WTC11 (cell line): ENCODE measurements at regions not wholly inside any gene's neighbourhood (a gene's known extent, or its start where the extent isn't known, plus 50 kb on each side); places are given as distances from the start of the nearest gene placed in this dataset.
A peak's percentile ranks its signal among the peaks of the same experiment; 100 is the strongest.

Experiments
- ATAC-seq: fragments of 200-7000 bp; cut with Tn5 transposase; 2 replicates; pipeline ENCODE4 v1.10.0; 2021; ENCODE audit warnings: mild to moderate bottlenecking, moderate library complexity
- CTCF ChIA-PET: fragments of 300-600 bp; sonication (Branson Sonifier 250); formaldehyde crosslinking; loops from one replicate; lab custom pipeline; 2021; ENCODE audit warnings: antibody characterized with exemption; lab: Charles Lee
- POLR2A ChIA-PET: fragments of 350-600 bp; sonication (Branson Sonifier 250); formaldehyde crosslinking; loops from one replicate; lab custom pipeline; 2021; ENCODE audit warnings: antibody characterized with exemption; lab: Charles Lee
- DNase-seq: peaks from one replicate; pipeline ENCODE4 v3.0.0; 2021; ENCODE audit warnings: low spot score
- H3K27ac Mint-ChIP-seq: 2 replicates; pipeline ENCODE4 v1.8.0; 2021; ENCODE audit warnings: mixed read lengths
- H3K27me3 Mint-ChIP-seq: 2 replicates; pipeline ENCODE4 v1.8.0; 2021; ENCODE audit warnings: low read depth, mild to moderate bottlenecking, moderate library complexity, mixed read lengths
- H3K36me3 Mint-ChIP-seq: 2 replicates; pipeline ENCODE4 v1.8.0; 2021; ENCODE audit warnings: mixed read lengths
- H3K4me1 Mint-ChIP-seq: 2 replicates; pipeline ENCODE4 v1.8.0; 2022; ENCODE audit warnings: mixed read lengths
- H3K4me3 Mint-ChIP-seq: 2 replicates; pipeline ENCODE4 v1.8.0; 2021; ENCODE audit warnings: mild to moderate bottlenecking, moderate library complexity, mixed read lengths
- H3K9me3 Mint-ChIP-seq: 2 replicates; pipeline ENCODE4 v1.8.0; 2021; ENCODE audit warnings: mixed read lengths
- CBFB ChIP-seq: sonication (generic); formaldehyde crosslinking; IDR thresholded peaks from 2 replicates; pipeline ENCODE4 v1.8.1; 2022; ENCODE audit warnings: mild to moderate bottlenecking, low read depth, missing genetic modification reagents
- ELF4 ChIP-seq: sonication (generic); formaldehyde crosslinking; IDR thresholded peaks from 2 replicates; pipeline ENCODE4 v1.8.1; 2022; ENCODE audit warnings: low read depth, mild to moderate bottlenecking, moderate library complexity, missing genetic modification reagents
- IRF2 ChIP-seq: sonication (generic); formaldehyde crosslinking; IDR thresholded peaks from 2 replicates; pipeline ENCODE4 v1.8.0; 2022; ENCODE audit warnings: low read depth, missing genetic modification reagents, borderline replicate concordance
- KAT7 ChIP-seq: sonication (generic); formaldehyde crosslinking; IDR thresholded peaks from 2 replicates; pipeline ENCODE4 v1.8.1; 2023; ENCODE audit warnings: missing genetic modification reagents, mild to moderate bottlenecking, borderline replicate concordance
- MXD4 ChIP-seq: fragments of 250-450 bp; sonication (Bioruptor Pico); IDR thresholded peaks from 2 replicates; pipeline ENCODE4 v1.8.0; 2021; ENCODE audit warnings: mild to moderate bottlenecking, moderate library complexity, borderline replicate concordance
- NFYB ChIP-seq: sonication (generic); formaldehyde crosslinking; conservative IDR thresholded peaks from 2 replicates; pipeline ENCODE4 v1.8.0; 2022; ENCODE audit warnings: low read depth, missing genetic modification reagents
- NR2C2 ChIP-seq: sonication (generic); formaldehyde crosslinking; IDR thresholded peaks from 2 replicates; pipeline ENCODE4 v1.8.0; 2022; ENCODE audit warnings: mild to moderate bottlenecking, missing genetic modification reagents
- NR3C1 ChIP-seq: sonication (generic); formaldehyde crosslinking; conservative IDR thresholded peaks from 2 replicates; pipeline ENCODE4 v1.8.1; 2023; ENCODE audit warnings: low read depth, mild to moderate bottlenecking, missing genetic modification reagents
- PRRX2 ChIP-seq: fragments of 250-450 bp; sonication (Bioruptor Pico); IDR thresholded peaks from 2 replicates; pipeline ENCODE4 v1.8.0; 2021; ENCODE audit warnings: mild to moderate bottlenecking
- RELA ChIP-seq: sonication (generic); formaldehyde crosslinking; IDR thresholded peaks from 2 replicates; pipeline ENCODE4 v1.8.1; 2022; ENCODE audit warnings: missing genetic modification reagents, mild to moderate bottlenecking, borderline replicate concordance
- SMAD3 ChIP-seq: sonication (generic); formaldehyde crosslinking; IDR thresholded peaks from 2 replicates; pipeline ENCODE4 v1.8.0; 2022; ENCODE audit warnings: missing genetic modification reagents, mild to moderate bottlenecking, borderline replicate concordance
- SOX15 ChIP-seq: fragments of 250-450 bp; sonication (Bioruptor Pico); IDR thresholded peaks from 2 replicates; pipeline ENCODE4 v1.9.0; 2021; ENCODE audit warnings: mild to moderate bottlenecking
- ZNF219 ChIP-seq: sonication (generic); formaldehyde crosslinking; IDR thresholded peaks from 2 replicates; pipeline ENCODE4 v1.8.0; 2023; ENCODE audit warnings: missing genetic modification reagents, mild to moderate bottlenecking, borderline replicate concordance
- ZNF232 ChIP-seq: sonication (generic); formaldehyde crosslinking; IDR thresholded peaks from 2 replicates; pipeline ENCODE4 v1.8.0; 2022; ENCODE audit warnings: mild to moderate bottlenecking, missing genetic modification reagents
- TF ChIP-seq, protein P1 (sequence below): fragments of 250-450 bp; sonication (Bioruptor Pico); IDR thresholded peaks from 2 replicates; pipeline ENCODE4 v1.9.0; 2021; ENCODE audit warnings: mild to moderate bottlenecking, borderline replicate concordance
- TF ChIP-seq, protein P2 (sequence below): sonication (generic); formaldehyde crosslinking; IDR thresholded peaks from 2 replicates; pipeline ENCODE4 v1.8.0; 2022; ENCODE audit warnings: mild to moderate bottlenecking, missing genetic modification reagents
- TF ChIP-seq, protein P3 (sequence below): fragments of 250-450 bp; sonication (Bioruptor Pico); IDR thresholded peaks from 2 replicates; pipeline ENCODE4 v1.9.0; 2021; ENCODE audit warnings: moderate library complexity, mild to moderate bottlenecking, inconsistent platforms, borderline replicate concordance

DNA sequence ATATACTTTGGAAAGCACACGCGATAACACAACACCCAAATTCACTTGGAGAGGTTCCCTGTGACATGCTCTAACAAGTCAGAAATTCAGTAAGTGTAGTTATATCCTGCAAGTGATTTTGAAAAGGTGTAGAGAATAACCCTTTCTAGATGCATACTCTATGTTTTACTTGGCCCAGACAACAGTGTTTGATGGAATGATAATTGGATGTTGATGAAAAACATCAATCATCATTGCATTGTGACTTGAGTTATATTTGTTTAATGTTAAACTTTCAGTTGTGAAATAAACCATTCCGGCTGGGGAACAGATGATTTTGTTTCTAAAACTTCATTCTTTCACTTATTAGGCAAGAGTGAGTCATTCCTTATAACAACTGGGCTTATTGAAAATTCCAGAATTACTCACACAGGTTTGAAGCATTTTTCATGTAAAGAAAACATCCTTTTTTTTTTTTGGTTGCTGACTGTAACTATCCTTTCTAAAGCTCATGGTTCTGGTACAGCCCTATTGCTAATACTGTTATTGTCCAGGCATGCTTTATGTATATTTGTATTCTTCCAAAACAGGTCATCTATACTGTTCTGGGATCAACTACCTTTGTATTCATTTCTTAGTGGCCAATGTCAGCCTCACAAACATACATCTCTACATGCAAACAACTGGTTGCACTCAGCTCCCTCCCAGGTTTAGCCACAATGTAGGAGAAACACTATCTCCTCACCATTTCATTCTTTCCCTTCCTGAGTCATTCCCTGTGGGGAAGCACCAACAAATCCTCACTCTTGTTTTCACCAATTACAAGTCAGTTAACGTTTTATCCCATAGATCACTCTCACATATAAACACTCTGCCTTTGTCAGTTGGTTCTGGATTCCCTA is 121.2 kb upstream of the LRIG3 start:
- ChIA-PET CTCF (interaction anchor here (0.8 kb wide), 1 partner anchor 501 kb away, joined by 5 read pairs; no protein-coding TSS in a partner anchor), POLR2A (no interaction called here)
- H3K36me3 Mint-ChIP-seq = no peaks in the 10 kb centered on the region
- no peaks in the 10 kb centered on the region for H3K9me3 Mint-ChIP-seq
- H3K27ac Mint-ChIP-seq = no peak overlapping the region
- no peaks in the 10 kb centered on the region for H3K27me3 Mint-ChIP-seq
- DNase-seq = no peak
- TF ChIP-seq IRF2 (CRISPR knock-in tag) = no peak
- TF ChIP-seq ZNF232 = no peak
- no peak for TF ChIP-seq NR2C2 (CRISPR knock-in tag)
- no peak for TF ChIP-seq MXD4 (CRISPR knock-in tag)
- no peak for TF ChIP-seq ZNF219 (CRISPR knock-in tag)
- TF ChIP-seq, protein P1, sequence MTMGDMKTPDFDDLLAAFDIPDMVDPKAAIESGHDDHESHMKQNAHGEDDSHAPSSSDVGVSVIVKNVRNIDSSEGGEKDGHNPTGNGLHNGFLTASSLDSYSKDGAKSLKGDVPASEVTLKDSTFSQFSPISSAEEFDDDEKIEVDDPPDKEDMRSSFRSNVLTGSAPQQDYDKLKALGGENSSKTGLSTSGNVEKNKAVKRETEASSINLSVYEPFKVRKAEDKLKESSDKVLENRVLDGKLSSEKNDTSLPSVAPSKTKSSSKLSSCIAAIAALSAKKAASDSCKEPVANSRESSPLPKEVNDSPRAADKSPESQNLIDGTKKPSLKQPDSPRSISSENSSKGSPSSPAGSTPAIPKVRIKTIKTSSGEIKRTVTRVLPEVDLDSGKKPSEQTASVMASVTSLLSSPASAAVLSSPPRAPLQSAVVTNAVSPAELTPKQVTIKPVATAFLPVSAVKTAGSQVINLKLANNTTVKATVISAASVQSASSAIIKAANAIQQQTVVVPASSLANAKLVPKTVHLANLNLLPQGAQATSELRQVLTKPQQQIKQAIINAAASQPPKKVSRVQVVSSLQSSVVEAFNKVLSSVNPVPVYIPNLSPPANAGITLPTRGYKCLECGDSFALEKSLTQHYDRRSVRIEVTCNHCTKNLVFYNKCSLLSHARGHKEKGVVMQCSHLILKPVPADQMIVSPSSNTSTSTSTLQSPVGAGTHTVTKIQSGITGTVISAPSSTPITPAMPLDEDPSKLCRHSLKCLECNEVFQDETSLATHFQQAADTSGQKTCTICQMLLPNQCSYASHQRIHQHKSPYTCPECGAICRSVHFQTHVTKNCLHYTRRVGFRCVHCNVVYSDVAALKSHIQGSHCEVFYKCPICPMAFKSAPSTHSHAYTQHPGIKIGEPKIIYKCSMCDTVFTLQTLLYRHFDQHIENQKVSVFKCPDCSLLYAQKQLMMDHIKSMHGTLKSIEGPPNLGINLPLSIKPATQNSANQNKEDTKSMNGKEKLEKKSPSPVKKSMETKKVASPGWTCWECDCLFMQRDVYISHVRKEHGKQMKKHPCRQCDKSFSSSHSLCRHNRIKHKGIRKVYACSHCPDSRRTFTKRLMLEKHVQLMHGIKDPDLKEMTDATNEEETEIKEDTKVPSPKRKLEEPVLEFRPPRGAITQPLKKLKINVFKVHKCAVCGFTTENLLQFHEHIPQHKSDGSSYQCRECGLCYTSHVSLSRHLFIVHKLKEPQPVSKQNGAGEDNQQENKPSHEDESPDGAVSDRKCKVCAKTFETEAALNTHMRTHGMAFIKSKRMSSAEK (CRISPR knock-in tag) = no peak
- TF ChIP-seq CBFB (CRISPR knock-in tag) = no peak
- TF ChIP-seq ELF4 (CRISPR knock-in tag) = no peak
- no peak for TF ChIP-seq PRRX2 (CRISPR knock-in tag)
- no peak for TF ChIP-seq NFYB (CRISPR knock-in tag)
- TF ChIP-seq RELA = no peak
- TF ChIP-seq SOX15 (CRISPR knock-in tag) = no peak
- TF ChIP-seq KAT7 (CRISPR knock-in tag) = no peak
- H3K4me3 Mint-ChIP-seq = no peak overlapping the region
- no peak for ATAC-seq
- peaks cover 28% of the 10 kb centered on the region for H3K4me1 Mint-ChIP-seq

DNA sequence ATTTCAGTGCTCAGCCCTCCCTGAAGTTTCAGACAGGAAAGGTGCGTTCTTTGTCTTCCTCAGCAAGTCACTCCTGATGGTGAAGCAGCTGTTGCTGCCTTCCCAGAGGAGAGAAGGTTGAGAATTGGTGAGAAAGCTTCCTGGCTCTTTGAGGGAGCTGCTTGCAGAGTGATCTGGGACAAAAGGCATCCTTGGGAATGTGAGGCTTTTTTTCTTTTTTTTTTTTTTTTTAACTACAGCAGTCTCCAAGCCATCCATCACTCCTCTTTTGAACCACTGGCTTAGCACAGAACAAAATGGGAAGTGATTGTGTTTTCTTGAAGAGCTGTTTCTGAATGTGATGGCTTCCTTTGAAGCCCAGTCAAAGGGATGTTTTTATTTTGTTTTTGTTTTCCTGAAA is 120.4 kb upstream of the LRIG3 start:
- DNase-seq = no peak
- H3K36me3 Mint-ChIP-seq = no peaks in the 10 kb centered on the region
- ATAC-seq = peak; percentile 56
- ChIA-PET POLR2A (interaction anchor here (0.7 kb wide), 1 partner anchor 134 kb away, joined by 3 read pairs; no protein-coding TSS in a partner anchor), CTCF (interaction anchor here (0.6 kb wide), 1 partner anchor 1203 kb away, joined by 4 read pairs; no protein-coding TSS in a partner anchor)
- peaks cover 26% of the 10 kb centered on the region for H3K4me1 Mint-ChIP-seq
- no peaks in the 10 kb centered on the region for H3K9me3 Mint-ChIP-seq
- no peaks in the 10 kb centered on the region for H3K27me3 Mint-ChIP-seq
- peak overlapping the region; percentile 82 for H3K27ac Mint-ChIP-seq
- H3K4me3 Mint-ChIP-seq = no peak overlapping the region
- TF ChIP-seq NR3C1 (CRISPR knock-in tag) (no peak), SMAD3 (no peak)
- TF ChIP-seq, protein P2, sequence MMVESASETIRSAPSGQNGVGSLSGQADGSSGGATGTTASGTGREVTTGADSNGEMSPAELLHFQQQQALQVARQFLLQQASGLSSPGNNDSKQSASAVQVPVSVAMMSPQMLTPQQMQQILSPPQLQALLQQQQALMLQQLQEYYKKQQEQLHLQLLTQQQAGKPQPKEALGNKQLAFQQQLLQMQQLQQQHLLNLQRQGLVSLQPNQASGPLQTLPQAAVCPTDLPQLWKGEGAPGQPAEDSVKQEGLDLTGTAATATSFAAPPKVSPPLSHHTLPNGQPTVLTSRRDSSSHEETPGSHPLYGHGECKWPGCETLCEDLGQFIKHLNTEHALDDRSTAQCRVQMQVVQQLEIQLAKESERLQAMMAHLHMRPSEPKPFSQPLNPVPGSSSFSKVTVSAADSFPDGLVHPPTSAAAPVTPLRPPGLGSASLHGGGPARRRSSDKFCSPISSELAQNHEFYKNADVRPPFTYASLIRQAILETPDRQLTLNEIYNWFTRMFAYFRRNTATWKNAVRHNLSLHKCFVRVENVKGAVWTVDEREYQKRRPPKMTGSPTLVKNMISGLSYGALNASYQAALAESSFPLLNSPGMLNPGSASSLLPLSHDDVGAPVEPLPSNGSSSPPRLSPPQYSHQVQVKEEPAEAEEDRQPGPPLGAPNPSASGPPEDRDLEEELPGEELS (CRISPR knock-in tag) = no peak
- TF ChIP-seq, protein P3, sequence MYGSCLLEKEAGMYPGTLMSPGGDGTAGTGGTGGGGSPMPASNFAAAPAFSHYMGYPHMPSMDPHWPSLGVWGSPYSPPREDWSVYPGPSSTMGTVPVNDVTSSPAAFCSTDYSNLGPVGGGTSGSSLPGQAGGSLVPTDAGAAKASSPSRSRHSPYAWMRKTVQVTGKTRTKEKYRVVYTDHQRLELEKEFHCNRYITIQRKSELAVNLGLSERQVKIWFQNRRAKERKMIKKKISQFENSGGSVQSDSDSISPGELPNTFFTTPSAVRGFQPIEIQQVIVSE (CRISPR knock-in tag) = no peak
